Omental fat pad (tissue), 3 donors: ENCODE measurements at regions not wholly inside any gene's neighbourhood (a gene's known extent, or its start where the extent isn't known, plus 50 kb on each side); places are given as distances from the start of the nearest gene placed in this dataset.

Experiments used
- ATAC-seq: fragments of 150-250 bp; one replicate; pipeline ENCODE4 v1.9.1; 2016; ENCODE audit warnings: mild to moderate bottlenecking, moderate library complexity; ENCODE audit not compliant: low FRiP score
- DNase-seq: peaks from one replicate; pipeline ENCODE4 v3.0.0-alpha.2; 2019; ENCODE audit warnings: low spot score
- TF ChIP-seq, protein P1 (sequence below), 3 donors: fragments of 450-650 bp; IDR thresholded peaks; one replicate each; pipeline ENCODE4 v1.5.1; 2016 to 2017; ENCODE audit warnings: antibody characterized with exemption in 3 of 3, mild to moderate bottlenecking in 3 of 3, moderate library complexity in 2 of 3

DNA sequence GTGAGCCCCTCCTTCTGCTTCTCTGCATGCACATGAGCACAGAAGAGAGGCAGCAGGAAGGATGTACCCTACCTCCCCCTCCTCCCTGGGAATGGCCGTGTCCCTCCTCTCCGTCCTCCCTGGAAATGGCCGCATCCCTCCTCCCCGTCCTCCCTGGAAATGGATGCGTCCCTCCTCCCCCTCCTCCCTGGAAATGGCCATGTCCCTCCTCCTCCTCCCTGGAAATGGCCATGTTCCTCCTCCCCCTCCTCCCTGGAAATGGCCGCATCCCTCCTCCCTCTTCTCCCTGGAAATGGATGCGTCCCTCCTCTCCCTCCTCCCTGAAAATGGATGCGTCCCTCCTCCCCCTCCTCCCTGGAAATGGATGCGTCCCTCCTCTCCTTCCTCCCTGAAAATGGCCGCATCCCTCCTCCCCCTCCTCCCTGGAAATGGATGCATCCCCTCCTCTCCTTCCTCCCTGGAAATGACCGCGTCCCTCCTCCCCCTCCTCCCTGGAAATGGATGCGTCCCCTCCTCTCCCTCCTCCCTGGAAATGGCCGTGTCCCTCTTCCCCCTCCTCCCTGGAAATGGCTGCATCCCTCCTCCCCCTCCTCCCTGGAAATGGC lies 428.6 kb downstream of the AACS start:
- DNase-seq (no peak), ATAC-seq (no peak)
- TF ChIP-seq, protein P1, sequence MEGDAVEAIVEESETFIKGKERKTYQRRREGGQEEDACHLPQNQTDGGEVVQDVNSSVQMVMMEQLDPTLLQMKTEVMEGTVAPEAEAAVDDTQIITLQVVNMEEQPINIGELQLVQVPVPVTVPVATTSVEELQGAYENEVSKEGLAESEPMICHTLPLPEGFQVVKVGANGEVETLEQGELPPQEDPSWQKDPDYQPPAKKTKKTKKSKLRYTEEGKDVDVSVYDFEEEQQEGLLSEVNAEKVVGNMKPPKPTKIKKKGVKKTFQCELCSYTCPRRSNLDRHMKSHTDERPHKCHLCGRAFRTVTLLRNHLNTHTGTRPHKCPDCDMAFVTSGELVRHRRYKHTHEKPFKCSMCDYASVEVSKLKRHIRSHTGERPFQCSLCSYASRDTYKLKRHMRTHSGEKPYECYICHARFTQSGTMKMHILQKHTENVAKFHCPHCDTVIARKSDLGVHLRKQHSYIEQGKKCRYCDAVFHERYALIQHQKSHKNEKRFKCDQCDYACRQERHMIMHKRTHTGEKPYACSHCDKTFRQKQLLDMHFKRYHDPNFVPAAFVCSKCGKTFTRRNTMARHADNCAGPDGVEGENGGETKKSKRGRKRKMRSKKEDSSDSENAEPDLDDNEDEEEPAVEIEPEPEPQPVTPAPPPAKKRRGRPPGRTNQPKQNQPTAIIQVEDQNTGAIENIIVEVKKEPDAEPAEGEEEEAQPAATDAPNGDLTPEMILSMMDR (IDR thresholded peaks at IDR 0.05), result no peak

DNA sequence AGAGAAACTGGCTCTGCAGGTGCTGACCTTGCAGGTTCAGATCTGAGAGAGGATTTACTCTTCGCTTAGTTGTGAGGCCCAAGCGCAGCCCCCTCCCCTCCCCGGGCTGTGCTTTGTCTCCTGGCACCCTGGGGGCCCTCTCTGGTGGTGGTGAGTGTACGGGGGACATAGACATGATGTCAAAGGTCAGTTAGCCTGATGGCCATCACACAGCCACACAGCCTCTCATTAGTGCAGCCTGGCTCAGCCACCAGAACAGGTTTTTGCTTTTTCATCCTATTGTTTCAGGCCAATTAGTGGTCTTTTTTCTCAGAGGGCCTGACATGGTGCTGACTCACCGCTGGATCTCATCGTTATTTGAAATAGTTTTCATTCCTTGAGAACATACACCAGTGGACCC lies 437.9 kb downstream of the AACS start:
- ATAC-seq (no peak), DNase-seq (no peak)
- TF ChIP-seq, protein P1 (IDR thresholded peaks at IDR 0.05), result no peak

DNA sequence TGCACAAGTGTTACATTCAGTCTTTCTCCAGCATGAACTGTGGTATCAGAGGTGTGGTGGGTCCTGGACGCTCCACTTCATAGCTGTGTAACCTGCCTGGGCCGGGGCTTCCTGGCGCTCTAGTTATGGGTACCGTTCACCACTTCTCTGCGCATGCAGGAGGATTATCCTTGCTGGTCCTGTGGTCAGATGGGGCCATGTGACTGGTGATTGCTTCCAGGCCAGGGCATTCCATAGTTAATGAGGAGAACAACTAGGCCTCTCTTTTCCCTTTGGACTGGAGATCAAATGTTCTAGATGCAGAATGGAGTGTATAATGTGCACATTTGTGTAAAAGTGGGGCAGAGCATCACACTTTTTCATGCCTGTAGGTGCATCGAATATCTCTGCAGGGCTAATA lies 444.0 kb downstream of the AACS start:
- ATAC-seq (no peak), DNase-seq (no peak)
- TF ChIP-seq, protein P1 (IDR thresholded peaks at IDR 0.05), result no peak

DNA sequence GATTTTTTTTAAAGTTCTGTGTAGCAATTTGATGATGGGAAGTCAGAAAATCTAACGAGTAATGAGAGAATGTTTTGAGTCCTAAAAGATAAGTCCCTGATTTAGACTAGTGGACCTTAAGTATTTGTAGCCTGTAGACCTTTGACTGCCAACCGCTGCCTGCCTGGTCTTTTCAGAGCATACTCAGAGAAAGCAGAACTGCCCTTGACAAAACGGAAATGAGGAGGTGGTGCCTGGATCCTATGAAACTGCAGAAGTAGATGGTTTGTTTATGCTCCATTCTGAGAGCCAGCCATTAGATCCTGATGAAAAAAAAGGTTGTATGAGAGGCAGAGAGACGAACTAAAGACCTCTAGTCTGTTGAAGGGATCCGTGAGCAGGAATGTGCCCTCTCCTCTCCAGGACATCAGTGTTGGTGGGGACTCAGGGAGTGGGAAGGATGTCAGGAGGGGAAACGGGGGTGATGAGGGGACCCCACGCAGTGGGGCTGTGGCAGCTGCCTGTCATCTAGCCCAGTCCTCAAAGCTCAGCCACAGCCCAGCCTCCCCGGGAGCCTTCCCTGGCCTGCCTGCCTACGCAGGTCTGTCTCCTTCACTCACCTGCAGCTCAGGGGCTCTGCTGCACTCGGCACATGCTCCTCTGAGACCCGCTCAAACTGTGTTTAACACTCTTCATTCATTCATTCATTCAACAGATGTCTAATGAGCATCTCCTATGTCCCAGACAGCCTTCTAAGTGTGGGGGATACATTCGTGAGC lies 447.5 kb downstream of the AACS start:
- DNase-seq (no peak), ATAC-seq (no peak)
- TF ChIP-seq, protein P1 (IDR thresholded peaks at IDR 0.05), result no peak

DNA sequence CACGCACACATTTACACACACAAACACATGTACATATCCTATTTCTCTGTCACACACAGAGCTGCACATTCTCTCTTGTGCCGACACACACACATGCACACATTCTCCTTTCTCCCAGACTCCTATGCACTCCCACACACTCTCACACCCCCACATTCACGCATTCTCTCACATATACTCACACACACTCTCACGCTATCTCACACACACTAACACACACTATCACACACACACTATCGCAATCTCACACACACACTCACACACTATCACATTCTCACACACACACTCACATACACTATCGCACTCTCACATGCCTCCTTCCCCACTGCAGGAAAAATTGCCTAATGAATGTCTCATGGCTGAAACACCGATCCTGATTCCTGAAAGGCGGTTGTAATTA lies 450.7 kb downstream of the AACS start:
- TF ChIP-seq, protein P1 (IDR thresholded peaks at IDR 0.05), result no peak
- DNase-seq (no peak), ATAC-seq (no peak)

DNA sequence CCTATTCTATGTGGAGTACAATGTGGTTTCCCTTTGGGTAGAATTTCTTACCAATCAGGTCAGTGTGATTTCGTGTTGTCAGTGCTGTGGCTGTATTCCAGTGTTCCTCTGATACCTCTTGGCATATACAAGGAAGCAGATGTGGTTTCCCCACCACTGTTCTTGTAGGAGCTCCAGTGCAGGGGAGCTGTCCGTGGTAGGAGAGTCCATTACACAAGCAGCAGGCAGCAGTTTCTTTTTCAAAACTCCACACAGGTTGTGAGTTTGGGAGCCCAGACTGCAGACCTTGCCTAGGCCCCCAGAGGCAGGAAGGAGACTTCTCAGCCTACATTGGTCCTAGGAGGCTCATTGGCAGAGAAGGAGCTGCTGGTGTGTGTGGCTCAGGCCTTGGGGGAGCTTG lies 452.8 kb downstream of the AACS start:
- ATAC-seq, result no peak
- DNase-seq, result no peak
- TF ChIP-seq, protein P1 (IDR thresholded peaks at IDR 0.05), result no peak
